HG03095 (cell line): ENCODE measurements at regions not wholly inside any gene's neighbourhood (a gene's known extent, or its start where the extent isn't known, plus 50 kb on each side); places are given as distances from the start of the nearest gene placed in this dataset.

ENCODE experiments used
- ATAC-seq: cut with Tn5 transposase; IDR thresholded peaks from one replicate; pipeline ENCODE4 v1.9.1; 2021; ENCODE audit warnings: moderate library complexity; ENCODE audit not compliant: unreplicated experiment

GRCh38 chr1:239868058-239868832 lies 223.4 kb upstream of the FMN2 start:
- ATAC-seq = no peak

DNA sequence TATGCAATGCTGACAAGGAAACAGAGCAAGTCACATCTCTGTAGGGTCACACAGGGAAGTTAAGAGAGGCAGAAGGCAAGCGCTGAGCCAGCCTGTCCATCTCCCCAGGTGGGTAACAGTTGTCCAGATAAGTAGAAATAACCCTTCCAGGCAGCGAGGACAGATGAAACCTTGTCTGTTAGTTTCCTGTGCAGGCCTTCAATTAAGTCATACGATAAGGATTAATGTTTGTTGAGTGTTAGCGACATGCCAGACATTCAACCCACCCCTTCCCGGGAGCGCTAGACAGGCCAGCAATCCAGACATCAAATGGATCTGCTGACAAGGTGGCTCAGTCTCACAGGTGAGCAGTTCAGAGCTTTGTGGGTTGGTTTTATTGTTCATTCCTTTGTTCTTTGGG lies 221.5 kb upstream of the FMN2 start:
- no peak for ATAC-seq

GRCh38 chr1:239872626-239873025 lies 219.1 kb upstream of the FMN2 start:
- no peak for ATAC-seq

DNA sequence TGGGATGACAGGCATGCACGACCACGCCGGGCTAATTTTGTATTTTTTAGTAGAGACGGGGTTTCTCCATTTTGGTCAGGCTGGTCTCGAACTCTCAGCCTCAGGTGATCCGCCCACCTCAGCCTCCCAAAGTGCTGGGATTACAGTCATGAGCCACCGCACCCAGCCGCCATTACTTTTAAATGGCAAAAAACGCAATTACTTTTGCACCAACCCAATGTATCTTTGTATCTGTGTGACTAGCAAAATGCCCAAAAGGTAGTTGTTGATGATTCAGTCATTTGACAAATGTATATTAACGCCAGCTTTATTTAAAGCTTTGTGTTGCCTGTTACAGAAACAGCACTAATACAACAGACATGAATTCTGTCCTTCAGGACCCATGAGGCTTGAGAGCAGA lies 216.9 kb upstream of the FMN2 start:
- ATAC-seq = no peak

GRCh38 chr1:239879321-239880170 lies 212.1 kb upstream of the FMN2 start:
- ATAC-seq = no peak

DNA sequence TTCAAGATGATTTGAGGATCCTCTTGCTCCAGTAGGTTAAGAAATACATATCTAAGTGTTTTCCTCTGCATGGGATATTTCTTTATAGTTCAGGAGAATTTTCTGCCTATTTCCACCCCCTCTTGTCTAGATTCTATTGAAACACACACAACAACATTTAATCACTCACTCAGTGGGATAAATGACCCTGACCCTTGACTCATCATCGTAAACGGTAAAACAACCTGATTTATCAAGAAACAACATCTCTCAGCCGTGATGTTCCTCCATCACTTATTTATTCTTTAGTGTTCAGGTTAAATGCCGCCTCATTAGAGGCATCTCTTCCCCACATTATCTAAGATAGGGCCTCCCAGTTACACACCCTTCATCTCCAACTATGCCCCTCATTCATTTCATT lies 208.7 kb upstream of the FMN2 start:
- no peak for ATAC-seq

DNA sequence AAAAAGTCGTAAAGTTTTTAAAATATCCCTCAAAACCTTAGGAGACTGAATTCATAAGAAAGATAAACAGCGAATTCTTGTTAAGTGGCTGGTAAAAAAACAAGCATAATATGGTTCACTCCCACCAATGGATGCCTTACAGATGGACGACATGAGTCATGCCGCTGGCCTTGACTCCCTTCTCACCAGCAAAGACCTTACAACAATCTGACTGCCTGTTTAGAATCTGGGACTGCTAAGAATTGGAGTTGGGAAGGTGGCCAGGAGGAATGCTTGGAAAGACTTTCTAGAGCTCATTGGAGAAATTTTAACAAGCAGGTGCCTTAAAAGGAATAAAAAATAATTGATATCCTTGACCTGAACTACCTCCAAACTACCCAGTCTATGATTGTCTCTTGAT lies 206.9 kb upstream of the FMN2 start:
- no peak for ATAC-seq

DNA sequence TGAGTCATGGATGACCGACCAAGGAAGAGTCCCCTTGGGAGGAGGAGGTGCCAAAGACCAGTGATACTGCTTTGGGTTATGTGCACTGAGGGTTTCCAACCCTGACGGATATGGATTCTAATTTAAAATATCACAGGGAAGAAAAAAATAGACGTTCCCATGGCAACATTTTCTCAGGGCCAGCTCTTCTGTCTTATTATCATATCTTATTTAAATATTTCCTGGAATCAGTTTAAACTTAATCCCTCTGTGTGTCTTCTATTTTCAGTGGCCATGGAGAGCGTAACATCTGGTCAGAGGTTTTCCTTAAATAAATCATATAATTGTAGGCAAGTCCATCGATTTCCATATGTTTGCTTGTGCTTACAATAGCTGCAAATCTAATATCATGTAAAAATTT lies 205.4 kb upstream of the FMN2 start:
- no peak for ATAC-seq

DNA sequence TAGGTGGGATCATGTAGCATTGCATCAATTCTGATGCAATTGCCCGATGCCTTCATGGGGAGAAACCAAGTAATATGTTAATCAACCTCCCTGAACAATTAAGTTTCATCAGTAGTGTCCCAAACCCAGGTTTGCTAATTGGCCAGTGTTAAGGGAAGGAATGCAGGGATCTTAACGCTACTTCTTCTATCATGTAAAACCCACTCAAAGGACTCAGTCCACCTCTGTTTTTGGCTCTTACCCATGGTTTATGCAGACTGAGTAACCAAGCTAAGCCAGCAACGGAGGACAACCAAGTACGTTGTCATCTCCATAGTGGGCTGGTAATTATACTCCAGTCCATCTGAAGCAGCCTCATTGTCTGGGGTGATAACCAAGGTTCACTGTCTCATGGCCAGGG lies 203.0 kb upstream of the FMN2 start:
- ATAC-seq = no peak

GRCh38 chr1:239891621-239892358 lies 199.9 kb upstream of the FMN2 start:
- no peak for ATAC-seq

DNA sequence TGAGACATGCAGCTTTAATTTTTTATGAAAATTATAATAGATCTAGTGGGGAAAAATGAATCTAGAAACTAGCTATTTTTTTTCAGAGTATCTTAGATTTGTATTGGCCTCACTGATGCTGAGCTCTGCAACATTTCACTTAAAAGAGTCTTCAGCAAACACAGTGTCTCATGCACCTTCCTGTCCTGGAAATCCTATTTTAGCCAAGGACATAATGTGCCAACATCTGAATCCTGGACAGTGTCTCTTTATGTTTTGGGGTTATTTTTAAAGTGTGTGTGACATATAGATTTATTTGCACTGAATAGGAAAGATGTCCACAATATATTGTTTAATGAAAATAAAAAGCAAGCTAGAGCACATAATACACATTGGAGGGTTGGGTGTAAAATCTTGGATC lies 199.1 kb upstream of the FMN2 start:
- no peak for ATAC-seq

- ATAC-seq = no peak
Measured at GRCh38 chr1:239893127-239893731, 198.5 kb upstream of the FMN2 start.

- no peak for ATAC-seq
Measured at GRCh38 chr1:239896569-239896968, 195.1 kb upstream of the FMN2 start.

- ATAC-seq = no peak
Measured at GRCh38 chr1:239896980-239897379, 194.7 kb upstream of the FMN2 start.

- ATAC-seq = no peak
Measured at GRCh38 chr1:239897458-239897857, 194.2 kb upstream of the FMN2 start.

DNA sequence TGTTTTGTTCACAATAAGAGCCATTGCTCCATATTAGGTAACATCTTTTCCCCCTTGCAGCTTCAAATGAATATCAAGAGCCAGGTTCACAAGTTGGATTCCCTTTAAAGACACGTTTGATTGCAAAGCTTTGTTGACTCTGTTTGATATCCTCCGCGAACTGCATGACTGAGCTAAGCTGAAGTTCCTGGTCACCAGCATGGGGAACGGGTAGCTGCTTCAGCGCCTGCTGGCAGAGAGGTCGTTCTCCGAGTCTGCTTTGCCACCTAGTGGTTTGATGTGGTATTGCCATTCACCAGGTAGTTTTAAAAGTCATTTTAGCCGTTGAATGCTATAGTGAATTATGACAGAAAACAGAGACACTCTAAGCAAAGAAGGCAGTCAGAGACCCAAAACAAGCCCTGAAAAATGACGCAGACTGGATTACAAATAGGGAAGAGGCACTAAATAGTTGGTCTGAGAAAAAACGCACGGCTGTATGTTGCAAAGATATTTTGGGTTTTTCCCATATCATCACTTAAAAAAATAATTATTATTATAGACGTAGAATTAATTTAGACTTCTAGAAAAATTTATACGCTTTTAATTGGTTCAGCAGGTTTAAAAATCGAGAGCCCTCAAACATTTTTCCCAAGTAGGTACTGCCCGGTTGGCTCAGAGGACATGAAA lies 193.5 kb upstream of the FMN2 start:
- peak; percentile 94 for ATAC-seq

DNA sequence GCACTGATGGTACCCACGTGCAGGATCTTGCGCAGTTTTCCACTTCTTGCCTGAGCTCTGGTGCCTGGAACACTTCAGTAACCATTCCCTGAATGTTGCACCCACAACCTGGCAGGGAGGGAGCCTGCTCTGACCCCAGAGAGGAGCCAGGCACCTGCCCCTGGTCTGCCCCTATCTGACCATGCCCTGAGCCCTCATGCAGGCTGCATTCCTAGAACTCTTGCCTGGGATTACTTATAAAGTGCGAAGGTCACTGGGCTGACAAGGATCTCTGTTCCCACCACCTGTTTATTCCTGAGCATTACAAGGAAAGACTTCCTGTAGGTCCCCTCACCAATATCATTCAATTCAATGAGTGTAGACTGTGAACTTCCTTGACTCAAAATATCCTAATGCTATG lies 191.9 kb upstream of the FMN2 start:
- no peak for ATAC-seq

DNA sequence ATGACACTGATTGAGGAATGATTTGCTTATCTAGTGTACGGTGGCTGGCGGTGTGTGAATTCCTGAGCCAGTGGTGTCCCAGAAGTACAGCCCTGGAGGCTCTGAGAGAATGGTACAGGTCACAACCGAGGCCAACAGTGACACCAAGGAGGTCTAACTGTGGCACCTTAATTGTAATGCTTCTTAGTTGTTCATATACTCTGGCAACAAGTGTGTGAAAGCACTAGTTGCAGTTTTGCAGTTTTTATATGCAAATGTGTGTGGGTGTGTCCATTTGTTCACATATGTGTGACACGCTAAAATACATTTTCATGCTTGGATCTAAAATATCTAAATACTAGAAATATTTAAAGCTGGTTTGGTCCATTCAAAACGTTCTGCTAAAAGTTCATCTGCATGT lies 185.3 kb upstream of the FMN2 start:
- no peak for ATAC-seq

GRCh38 chr1:239909898-239910297 lies 181.8 kb upstream of the FMN2 start:
- no peak for ATAC-seq

- no peak for ATAC-seq
Measured at GRCh38 chr1:239912471-239912870, 179.2 kb upstream of the FMN2 start.

DNA sequence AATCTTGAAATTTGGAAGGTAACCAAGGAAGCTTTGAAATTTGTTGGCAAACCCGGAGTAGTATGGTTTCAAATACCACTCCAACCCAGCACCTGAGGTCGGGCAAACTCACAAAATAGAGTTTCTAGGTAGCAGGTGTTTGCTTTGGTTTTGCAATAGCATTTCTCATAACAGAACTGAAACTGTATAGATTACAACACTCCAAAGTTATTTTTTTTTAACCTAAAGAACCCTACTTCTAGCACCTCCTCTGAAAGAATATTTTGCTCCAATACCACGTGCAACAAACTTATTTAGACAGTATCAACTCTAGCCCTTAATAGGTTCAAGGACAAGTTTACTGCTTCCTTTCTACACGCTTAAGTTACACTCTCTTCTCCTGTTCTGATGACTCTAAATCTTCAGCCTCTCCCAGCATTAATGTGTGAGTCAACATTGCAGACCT lies 178.5 kb upstream of the FMN2 start:
- no peak for ATAC-seq
